ENCODE measurements at regions not wholly inside any gene's neighbourhood (a gene's known extent, or its start where the extent isn't known, plus 50 kb on each side); places are given as distances from the start of the nearest gene placed in this dataset.
"Not testable (repeated sequence)": the region's sequence is repeated elsewhere in the genome, so short reads cannot be mapped to it uniquely, and the experiment has no call there.

DNA sequence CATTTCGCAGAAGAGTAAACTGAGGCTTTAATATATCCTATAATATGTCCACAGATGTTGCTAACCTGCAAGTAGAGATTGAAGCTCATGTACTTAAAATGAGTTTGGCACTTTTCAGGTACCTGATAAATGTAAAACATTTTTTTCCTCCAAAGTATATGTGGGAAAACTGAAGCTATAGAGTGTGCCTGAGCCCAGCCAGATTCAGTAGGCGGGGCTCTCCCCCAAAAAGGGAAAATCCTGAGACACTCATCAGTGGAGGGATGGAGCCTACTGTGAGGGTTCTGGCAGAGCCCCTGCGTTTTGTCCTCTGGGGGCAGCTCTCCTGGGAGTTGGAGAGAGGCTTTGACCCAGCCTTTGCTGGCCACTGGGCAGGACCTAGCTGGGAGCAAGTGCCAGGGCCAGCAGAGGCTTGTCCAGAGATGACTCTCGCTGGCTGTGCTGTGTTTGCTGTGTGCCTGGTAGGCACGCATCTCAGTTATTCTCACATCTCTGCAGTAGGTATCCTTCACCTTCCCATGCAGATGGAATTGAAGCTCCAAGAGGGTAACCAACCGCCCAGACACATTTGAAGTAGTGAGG lies 81.1 kb upstream of the SPRY4 start:
- no peak for DNase-seq (ENCODE audit: low read depth)

- DNase-seq (ENCODE audit: low read depth) = no peak
Measured at GRCh38 chr5:142405023-142405422, 80.2 kb upstream of the SPRY4 start.

- DNase-seq (ENCODE audit: low read depth) = no peak
Measured at GRCh38 chr5:142404046-142404477, 79.2 kb upstream of the SPRY4 start.

GRCh38 chr5:142403583-142403982 lies 78.8 kb upstream of the SPRY4 start:
- DNase-seq (ENCODE audit: low read depth) = no peak

DNA sequence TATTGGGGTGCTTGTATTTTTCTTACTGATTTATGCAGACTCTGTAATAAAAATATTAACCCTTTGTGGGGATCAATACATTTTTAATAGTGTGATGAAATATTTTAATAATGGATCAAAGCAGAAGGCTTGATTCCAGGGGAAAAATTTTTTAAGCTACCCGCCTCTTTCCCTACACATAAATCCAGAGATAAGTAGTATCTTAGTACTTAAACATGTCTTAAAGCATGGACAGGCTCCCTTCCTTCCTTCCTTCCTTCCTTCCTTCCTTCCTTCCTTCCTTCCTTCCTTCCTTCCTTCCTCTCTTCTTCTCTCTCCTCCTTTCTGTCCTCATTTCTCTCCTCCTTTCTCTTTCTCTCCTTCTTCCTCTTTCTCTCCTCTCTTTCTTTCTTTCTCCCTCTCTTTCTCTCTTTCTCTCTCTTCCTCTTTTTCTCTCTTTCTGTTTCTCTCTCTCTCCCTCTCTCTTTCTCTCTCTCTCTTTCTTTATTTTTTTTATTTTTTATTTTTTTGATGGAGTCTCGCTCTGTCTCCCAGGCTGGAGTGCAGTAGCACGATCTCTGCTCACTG lies 78.0 kb upstream of the SPRY4 start:
- no peak for DNase-seq (ENCODE audit: low read depth)

- no peak for DNase-seq (ENCODE audit: low read depth)
Measured at GRCh38 chr5:142400415-142400814, 75.6 kb upstream of the SPRY4 start.

GRCh38 chr5:142399891-142400290 lies 75.1 kb upstream of the SPRY4 start:
- no peak for DNase-seq (ENCODE audit: low read depth)

GRCh38 chr5:142398730-142399055 lies 73.9 kb upstream of the SPRY4 start:
- no peak for DNase-seq (ENCODE audit: low read depth)

- DNase-seq (ENCODE audit: low read depth) = not testable (repeated sequence)
Measured at GRCh38 chr5:142398011-142398729, 73.3 kb upstream of the SPRY4 start.

- DNase-seq (ENCODE audit: low read depth) = no peak
Measured at GRCh38 chr5:142397178-142397577, 72.4 kb upstream of the SPRY4 start.

GRCh38 chr5:142396436-142397038 lies 71.7 kb upstream of the SPRY4 start:
- DNase-seq (ENCODE audit: low read depth) = no peak

DNA sequence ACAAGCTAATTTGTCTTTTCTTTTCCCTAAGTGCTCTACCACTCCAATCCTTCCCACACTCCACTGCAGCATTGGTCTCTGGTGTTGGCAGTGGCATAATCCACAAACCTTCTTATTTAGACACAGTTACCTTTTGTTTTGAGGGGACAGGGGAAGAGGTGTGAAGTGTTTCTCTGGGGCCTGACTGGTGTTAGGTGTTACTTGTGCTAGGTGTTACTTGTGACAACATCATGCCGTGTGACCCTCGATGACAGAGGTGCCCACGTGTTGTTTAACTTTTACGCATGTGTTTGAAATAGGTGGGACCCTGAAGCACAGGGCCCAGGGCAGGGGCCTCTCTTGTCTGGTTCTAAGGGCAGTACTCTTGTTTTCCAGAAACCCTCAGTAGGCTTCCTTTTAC lies 70.5 kb upstream of the SPRY4 start:
- no peak for DNase-seq (ENCODE audit: low read depth)

- no peak for DNase-seq (ENCODE audit: low read depth)
Measured at GRCh38 chr5:142391058-142391845, 66.4 kb upstream of the SPRY4 start.

GRCh38 chr5:142390334-142390733 lies 65.5 kb upstream of the SPRY4 start:
- no peak for DNase-seq (ENCODE audit: low read depth)

DNA sequence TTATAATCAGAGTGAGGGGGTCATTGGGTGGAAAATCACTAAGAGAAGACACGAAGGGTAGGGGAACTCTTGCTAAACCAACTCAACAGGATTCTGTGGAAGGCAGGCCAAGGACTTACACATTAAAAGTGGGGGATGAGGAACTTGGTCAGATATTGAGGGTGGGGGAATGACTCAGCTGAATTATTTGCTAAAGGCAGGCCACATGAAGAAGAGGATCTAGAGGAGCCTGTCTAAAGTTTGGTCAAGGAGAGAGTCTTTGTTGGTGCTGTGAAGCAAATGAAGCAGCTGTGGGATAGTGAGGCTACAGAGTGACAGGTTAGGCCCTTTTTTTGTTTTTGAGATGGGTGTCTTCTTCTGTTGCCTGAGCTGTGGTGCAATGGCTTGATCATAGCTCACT lies 63.9 kb upstream of the SPRY4 start:
- no peak for DNase-seq (ENCODE audit: low read depth)

GRCh38 chr5:142387024-142387682 lies 62.3 kb upstream of the SPRY4 start:
- no peak for DNase-seq (ENCODE audit: low read depth)

- no peak for DNase-seq (ENCODE audit: low read depth)
Measured at GRCh38 chr5:142386137-142387023, 61.6 kb upstream of the SPRY4 start.

- DNase-seq (ENCODE audit: low read depth) = no peak
Measured at GRCh38 chr5:142385194-142385593, 60.4 kb upstream of the SPRY4 start.

DNA sequence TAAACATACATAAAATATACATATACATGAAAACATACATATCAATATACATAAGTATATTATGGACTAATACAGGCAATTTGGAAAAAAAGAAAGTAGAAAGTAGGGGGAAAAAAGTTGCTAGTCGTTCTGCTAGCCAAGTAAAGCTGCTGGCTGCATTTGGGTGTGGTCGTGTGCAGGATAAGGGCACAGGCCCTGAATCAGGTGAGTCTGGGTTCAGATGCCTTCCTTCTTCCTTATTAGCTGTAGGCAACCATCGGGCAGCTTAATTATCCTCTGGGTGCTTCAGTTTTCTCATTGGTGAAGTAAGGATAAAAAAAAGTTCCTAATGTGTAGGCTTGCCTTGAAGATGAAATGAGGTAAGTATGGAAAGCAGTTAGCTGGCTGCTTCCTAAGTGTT lies 59.2 kb upstream of the SPRY4 start:
- no peak for DNase-seq (ENCODE audit: low read depth)

GRCh38 chr5:142382186-142382585 lies 57.4 kb upstream of the SPRY4 start:
- DNase-seq (ENCODE audit: low read depth) = no peak

Measured in activated gamma-delta T cell treated with anti-CD3 and anti-CD28 coated beads, Interleukin-2, amount 50 U/mL, for 16 hours (primary cell).